Parathyroid adenoma (tissue), 2 donors: ENCODE measurements at regions not wholly inside any gene's neighbourhood (a gene's known extent, or its start where the extent isn't known, plus 50 kb on each side); places are given as distances from the start of the nearest gene placed in this dataset.
"Not testable (repeated sequence)": the region's sequence is repeated elsewhere in the genome, so short reads cannot be mapped to it uniquely, and the experiment has no call there.

Experiments
- H2AFZ ChIP-seq: fragments of 300-600 bp; sonication (generic); one replicate; pipeline ENCODE4 v1.7.0; 2017; ENCODE audit warnings: antibody characterized with exemption, mild to moderate bottlenecking
- H3K27ac ChIP-seq: fragments of 300-600 bp; sonication (generic); one replicate; pipeline ENCODE4 v1.7.0; 2017
- H3K27me3 ChIP-seq: fragments of 300-600 bp; sonication (generic); one replicate; pipeline ENCODE4 v1.7.0; 2017; ENCODE audit warnings: low read length; ENCODE audit not compliant: control insufficient read depth, insufficient read depth
- H3K36me3 ChIP-seq: fragments of 300-600 bp; sonication (generic); one replicate; pipeline ENCODE4 v1.7.0; 2017; ENCODE audit warnings: low read length; ENCODE audit not compliant: control insufficient read depth, insufficient read depth
- H3K4me1 ChIP-seq: fragments of 300-600 bp; sonication (generic); one replicate; pipeline ENCODE4 v1.7.0; 2017; ENCODE audit warnings: control low read depth
- H3K4me2 ChIP-seq: fragments of 300-600 bp; sonication (generic); one replicate; pipeline ENCODE4 v1.7.0; 2017; ENCODE audit warnings: low read length
- H3K4me3 ChIP-seq: fragments of 300-600 bp; sonication (generic); one replicate; pipeline ENCODE4 v1.7.0; 2017; ENCODE audit warnings: low read depth, low read length
- H3K79me2 ChIP-seq: fragments of 300-600 bp; sonication (generic); one replicate; pipeline ENCODE4 v1.7.0; 2017; ENCODE audit warnings: control low read depth
- H3K9ac ChIP-seq: fragments of 300-600 bp; sonication (generic); one replicate; pipeline ENCODE4 v1.7.0; 2017; ENCODE audit warnings: mild to moderate bottlenecking
- H3K9me3 ChIP-seq: fragments of 300-600 bp; sonication (generic); one replicate; pipeline ENCODE4 v1.7.0; 2017; ENCODE audit warnings: low read length; ENCODE audit not compliant: control insufficient read depth
- TF ChIP-seq, protein P1 (sequence below): fragments of 300-600 bp; sonication (generic); IDR thresholded peaks from one replicate; pipeline ENCODE4 v1.7.0; 2017; ENCODE audit warnings: antibody characterized with exemption, mild to moderate bottlenecking
- donor health status: primary hyperparathyroidism.

DNA sequence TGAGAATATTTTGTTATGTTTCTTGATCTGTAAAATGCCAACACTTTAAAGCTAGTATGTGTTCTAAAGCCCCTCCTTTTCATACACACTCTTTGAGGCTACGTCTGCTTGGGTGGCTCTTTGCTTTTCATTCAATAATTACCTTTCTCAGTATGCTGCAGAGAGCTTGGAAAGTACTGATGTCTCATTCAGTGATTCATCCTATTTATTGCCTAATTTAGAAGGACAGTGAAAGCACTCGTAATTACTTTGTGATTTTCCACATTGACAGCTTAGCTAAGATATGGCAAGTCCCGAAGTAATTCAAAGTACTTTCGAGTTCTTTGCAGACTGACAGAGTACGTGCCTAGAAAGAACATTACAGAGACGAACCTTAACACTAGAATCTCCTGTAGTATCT lies 57.2 kb downstream of the BMP15 start:
- TF ChIP-seq, protein P1, sequence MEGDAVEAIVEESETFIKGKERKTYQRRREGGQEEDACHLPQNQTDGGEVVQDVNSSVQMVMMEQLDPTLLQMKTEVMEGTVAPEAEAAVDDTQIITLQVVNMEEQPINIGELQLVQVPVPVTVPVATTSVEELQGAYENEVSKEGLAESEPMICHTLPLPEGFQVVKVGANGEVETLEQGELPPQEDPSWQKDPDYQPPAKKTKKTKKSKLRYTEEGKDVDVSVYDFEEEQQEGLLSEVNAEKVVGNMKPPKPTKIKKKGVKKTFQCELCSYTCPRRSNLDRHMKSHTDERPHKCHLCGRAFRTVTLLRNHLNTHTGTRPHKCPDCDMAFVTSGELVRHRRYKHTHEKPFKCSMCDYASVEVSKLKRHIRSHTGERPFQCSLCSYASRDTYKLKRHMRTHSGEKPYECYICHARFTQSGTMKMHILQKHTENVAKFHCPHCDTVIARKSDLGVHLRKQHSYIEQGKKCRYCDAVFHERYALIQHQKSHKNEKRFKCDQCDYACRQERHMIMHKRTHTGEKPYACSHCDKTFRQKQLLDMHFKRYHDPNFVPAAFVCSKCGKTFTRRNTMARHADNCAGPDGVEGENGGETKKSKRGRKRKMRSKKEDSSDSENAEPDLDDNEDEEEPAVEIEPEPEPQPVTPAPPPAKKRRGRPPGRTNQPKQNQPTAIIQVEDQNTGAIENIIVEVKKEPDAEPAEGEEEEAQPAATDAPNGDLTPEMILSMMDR: no peak
- H3K36me3 ChIP-seq: no peaks in the 10 kb centered on the region
- H3K4me3 ChIP-seq: no peak overlapping the region
- H3K9me3 ChIP-seq: no peaks in the 10 kb centered on the region
- H3K4me1 ChIP-seq: no peaks in the 10 kb centered on the region
- no peaks in the 10 kb centered on the region for H3K79me2 ChIP-seq
- H3K27ac ChIP-seq: no peak overlapping the region
- no peak overlapping the region for H3K4me2 ChIP-seq
- H2AFZ ChIP-seq: no peak overlapping the region
- H3K27me3 ChIP-seq: no peaks in the 10 kb centered on the region
- H3K9ac ChIP-seq: no peak overlapping the region

DNA sequence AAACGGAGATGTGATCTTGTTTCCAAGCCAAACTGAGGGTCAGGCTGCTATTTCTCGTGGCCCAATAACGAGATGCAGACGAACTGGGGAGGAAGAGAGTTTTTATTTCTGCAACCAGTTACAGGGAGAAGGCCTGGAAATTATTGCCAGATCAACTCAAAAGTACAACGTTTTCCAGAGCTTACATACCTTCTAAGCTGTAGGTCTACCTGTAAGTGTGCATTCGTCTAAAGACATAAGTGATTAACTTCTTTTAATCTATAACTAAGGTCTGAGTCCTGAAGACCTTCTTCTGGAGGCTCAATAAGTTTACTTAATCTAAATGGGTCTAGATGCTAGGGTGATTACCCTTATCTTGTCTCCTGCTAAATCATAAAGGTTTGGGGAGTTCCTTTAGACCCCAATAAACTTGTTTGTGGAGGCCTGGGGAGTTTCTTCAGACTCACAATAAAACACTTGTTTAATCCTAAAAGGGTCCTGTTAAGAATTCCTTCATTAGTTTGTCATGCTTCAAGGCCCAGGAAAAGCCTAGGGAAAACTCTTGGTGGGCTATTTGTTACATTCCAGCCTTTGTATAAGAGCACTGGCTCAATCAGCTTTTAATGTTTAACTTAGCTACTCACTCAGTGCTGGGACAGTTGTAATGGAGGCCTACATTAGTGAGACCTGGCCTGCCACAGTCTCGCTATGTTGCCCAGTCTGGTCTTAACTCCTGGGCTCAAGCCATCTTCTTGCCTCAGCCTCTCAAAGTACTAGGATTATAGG lies 58.5 kb downstream of the BMP15 start:
- not testable (repeated sequence) for H3K4me1 ChIP-seq, H3K27ac ChIP-seq, H3K4me2 ChIP-seq, H3K27me3 ChIP-seq, H3K79me2 ChIP-seq, H3K9ac ChIP-seq, H3K36me3 ChIP-seq, H3K9me3 ChIP-seq, H2AFZ ChIP-seq, H3K4me3 ChIP-seq

DNA sequence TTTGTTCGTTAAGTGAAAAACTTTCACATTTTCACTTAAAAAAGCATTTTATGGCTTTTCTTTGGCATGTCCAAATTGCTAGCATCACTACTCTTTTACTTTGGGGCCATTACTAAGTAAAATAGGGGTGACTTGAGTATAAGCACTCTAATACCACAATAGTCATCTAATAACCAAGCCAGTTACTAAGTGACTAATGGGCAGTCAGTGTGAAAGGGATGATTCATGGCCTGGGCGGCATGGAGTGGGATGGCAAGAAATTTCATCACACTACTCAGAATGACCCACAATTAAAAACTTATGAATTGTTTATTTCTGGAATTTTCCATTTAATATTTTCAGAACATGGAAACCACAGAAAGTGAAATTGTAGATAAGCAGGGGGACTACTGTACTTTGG lies 60.9 kb downstream of the BMP15 start:
- H2AFZ ChIP-seq: no peak overlapping the region
- H3K9me3 ChIP-seq: no peaks in the 10 kb centered on the region
- H3K27ac ChIP-seq: no peak overlapping the region
- no peak overlapping the region for H3K4me3 ChIP-seq
- H3K27me3 ChIP-seq: no peaks in the 10 kb centered on the region
- H3K36me3 ChIP-seq: no peaks in the 10 kb centered on the region
- TF ChIP-seq, protein P1: no peak
- H3K9ac ChIP-seq: no peak overlapping the region
- H3K4me1 ChIP-seq: no peaks in the 10 kb centered on the region
- H3K4me2 ChIP-seq: no peak overlapping the region
- H3K79me2 ChIP-seq: no peaks in the 10 kb centered on the region

DNA sequence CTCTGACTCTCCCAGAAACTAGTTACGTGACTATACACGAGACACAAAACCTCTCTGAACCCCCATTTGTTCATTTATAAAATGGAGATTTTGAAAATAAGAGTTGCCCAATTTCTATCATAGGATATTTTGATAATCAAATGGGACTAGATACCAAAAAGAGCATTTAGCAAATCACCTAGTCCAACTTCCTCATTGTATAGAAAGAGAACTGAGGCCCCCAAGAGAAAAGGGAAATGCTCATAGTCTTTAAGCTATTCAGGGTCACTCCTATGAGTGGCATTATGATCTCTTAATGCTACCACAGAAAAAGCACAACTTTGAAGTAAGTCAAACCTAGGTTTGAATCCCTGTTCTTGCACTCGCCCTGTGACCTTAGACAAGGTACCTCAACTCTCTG lies 62.7 kb downstream of the BMP15 start:
- H3K36me3 ChIP-seq: no peaks in the 10 kb centered on the region
- H3K27me3 ChIP-seq: no peaks in the 10 kb centered on the region
- TF ChIP-seq, protein P1: no peak
- H3K27ac ChIP-seq: no peak overlapping the region
- no peak overlapping the region for H3K4me2 ChIP-seq
- H3K4me1 ChIP-seq: no peaks in the 10 kb centered on the region
- H3K9me3 ChIP-seq: no peaks in the 10 kb centered on the region
- no peak overlapping the region for H3K4me3 ChIP-seq
- no peak overlapping the region for H2AFZ ChIP-seq
- H3K79me2 ChIP-seq: no peaks in the 10 kb centered on the region
- H3K9ac ChIP-seq: no peak overlapping the region

DNA sequence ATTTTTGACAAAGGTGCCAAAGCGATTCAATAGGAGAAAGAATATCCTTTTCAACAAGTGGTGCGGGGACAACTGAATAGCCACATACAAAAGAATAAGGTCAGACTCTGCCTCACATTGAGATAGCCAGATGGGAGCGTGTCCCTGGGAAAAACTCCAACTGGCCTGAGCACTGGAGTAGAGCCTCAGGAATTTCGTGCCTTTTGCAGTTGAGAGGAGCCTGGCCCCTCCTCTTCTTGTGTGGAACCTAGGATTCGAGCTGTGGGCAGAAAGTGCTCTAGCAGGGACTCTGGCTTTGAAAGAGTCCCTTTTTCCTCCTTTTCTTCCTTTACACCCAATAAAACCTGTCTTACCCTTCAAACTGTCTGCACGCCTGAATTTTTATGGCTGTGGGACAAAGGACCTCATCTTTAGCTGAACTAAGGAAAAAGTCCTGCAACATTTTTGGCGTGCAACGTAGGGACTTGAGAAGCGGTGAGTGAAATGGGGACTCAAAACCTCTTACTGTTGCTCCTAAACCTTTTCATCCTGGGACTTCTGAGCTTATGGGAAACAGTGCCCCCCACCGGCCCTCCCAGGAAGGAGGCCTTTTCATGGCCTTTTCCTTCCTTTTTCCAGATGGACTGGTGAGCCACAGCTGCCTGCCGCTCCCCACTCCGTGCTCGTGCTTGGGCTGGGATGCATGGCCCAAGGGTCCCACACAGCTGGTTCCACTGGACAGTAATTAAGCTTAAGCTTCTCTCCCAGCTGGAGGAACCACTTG lies 68.6 kb downstream of the BMP15 start:
- TF ChIP-seq, protein P1: no peak
- Histone ChIP-seq H3K9ac (no peak overlapping the region), H3K36me3 (no peaks in the 10 kb centered on the region), H2AFZ (no peak overlapping the region), H3K27ac (no peak overlapping the region), H3K79me2 (no peaks in the 10 kb centered on the region), H3K4me2 (no peak overlapping the region), H3K4me3 (no peak overlapping the region), H3K4me1 (no peaks in the 10 kb centered on the region), H3K9me3 (no peaks in the 10 kb centered on the region), H3K27me3 (no peaks in the 10 kb centered on the region)
